Breast epithelium (tissue), 3 donors: ENCODE measurements at regions not wholly inside any gene's neighbourhood (a gene's known extent, or its start where the extent isn't known, plus 50 kb on each side); places are given as distances from the start of the nearest gene placed in this dataset.
"Not testable (repeated sequence)": the region's sequence is repeated elsewhere in the genome, so short reads cannot be mapped to it uniquely, and the experiment has no call there.

Source experiments
- CTCF ChIP-seq, 3 donors: fragments of 450-650 bp; IDR thresholded peaks; one replicate each; pipeline ENCODE4 v1.5.1; 2016 to 2017; ENCODE audit warnings: antibody characterized with exemption in 3 of 3, mild to moderate bottlenecking in 3 of 3, moderate library complexity in 3 of 3
- POLR2A ChIP-seq: fragments of 450-650 bp; IDR thresholded peaks from one replicate; pipeline ENCODE4 v1.6.1; 2016; ENCODE audit warnings: antibody characterized with exemption, mild to moderate bottlenecking, moderate library complexity

- TF ChIP-seq CTCF (IDR thresholded peaks at IDR 0.05); POLR2A: not testable (repeated sequence)
Observed at GRCh38 chr1:206375552-206375951, 94.7 kb upstream of the IKBKE start.
